GM10266 (cell line): ENCODE measurements at regions not wholly inside any gene's neighbourhood (a gene's known extent, or its start where the extent isn't known, plus 50 kb on each side); places are given as distances from the start of the nearest gene placed in this dataset.

Experiments
- DNase-seq: peaks from one replicate; pipeline ENCODE4 v3.0.0; 2012; ENCODE audit errors: extremely low spot score
- CTCF ChIP-seq: IDR thresholded peaks from 2 replicates; pipeline ENCODE4 v1.5.1; 2012; ENCODE audit warnings: mild to moderate bottlenecking, low read depth; ENCODE audit not compliant: control insufficient read depth, insufficient read depth; ENCODE audit errors: missing control alignments

GRCh38 chrX:98516120-98516519, 1632.4 kb downstream of the RPA4 start:
- no peak for TF ChIP-seq CTCF
- no peak for DNase-seq

- no peak for DNase-seq
- no peak for TF ChIP-seq CTCF
Measured at GRCh38 chrX:98523026-98523425, 1639.3 kb downstream of the RPA4 start.

- DNase-seq = no peak
- no peak for TF ChIP-seq CTCF
Measured at GRCh38 chrX:98523521-98523920, 1639.8 kb downstream of the RPA4 start.

- no peak for DNase-seq
- TF ChIP-seq CTCF = no peak
Measured at GRCh38 chrX:98548519-98548918, 1664.8 kb downstream of the RPA4 start.

GRCh38 chrX:98568795-98569194, 1685.1 kb downstream of the RPA4 start:
- DNase-seq = no peak
- no peak for TF ChIP-seq CTCF

- DNase-seq = no peak
- no peak for TF ChIP-seq CTCF
Measured at GRCh38 chrX:98605941-98606340, 1722.2 kb downstream of the RPA4 start.

- TF ChIP-seq CTCF = no peak
- DNase-seq = no peak
Measured at GRCh38 chrX:98607739-98608138, 1724.0 kb downstream of the RPA4 start.
